Left ventricle myocardium inferior (tissue), 1 donor: ENCODE measurements at regions not wholly inside any gene's neighbourhood (a gene's known extent, or its start where the extent isn't known, plus 50 kb on each side); places are given as distances from the start of the nearest gene placed in this dataset.

Experiments
- DNase-seq: peaks from one replicate; pipeline ENCODE4 v3.0.0-alpha.2; 2020
- H3K27ac ChIP-seq: fragments of 200-600 bp; replicated peaks from 2 replicates; pipeline ENCODE4 v1.8.0; 2021
- H3K27me3 ChIP-seq: fragments of 200-600 bp; 2 replicates; pipeline ENCODE4 v1.8.0; 2021; ENCODE audit warnings: low read depth
- H3K36me3 ChIP-seq: fragments of 200-600 bp; 2 replicates; pipeline ENCODE4 v1.8.0; 2021
- H3K4me1 ChIP-seq: fragments of 200-600 bp; 2 replicates; pipeline ENCODE4 v1.8.0; 2021
- H3K4me3 ChIP-seq: fragments of 200-600 bp; 2 replicates; pipeline ENCODE4 v1.8.0; 2021; ENCODE audit warnings: mild to moderate bottlenecking, moderate library complexity
- H3K9me3 ChIP-seq: fragments of 200-600 bp; replicated peaks from 2 replicates; pipeline ENCODE4 v1.8.0; 2021
- CTCF ChIP-seq: fragments of 200-600 bp; IDR thresholded peaks from 2 replicates; pipeline ENCODE4 v1.8.0; 2021; ENCODE audit warnings: antibody characterized with exemption, mild to moderate bottlenecking, borderline replicate concordance
- intact Hi-C: fragments of 100-400 bp; cut with micrococcal nuclease; formaldehyde crosslinking; loops from one replicate; pipeline ENCODE4 v1.11.0; 2022
- donor health status: DM: no; HTN: yes; CAD: no; lungs with severe emphysema.

- Histone ChIP-seq H3K36me3 (no peaks in the 10 kb centered on the region), H3K27me3 (peaks cover 62% of the 10 kb centered on the region), H3K4me3 (no peak overlapping the region), H3K9me3 (peaks cover 19% of the 10 kb centered on the region), H3K4me1 (no peaks in the 10 kb centered on the region), H3K27ac (no peak overlapping the region)
- no peak for DNase-seq
- intact Hi-C loops, result no loop called here
- no peak for TF ChIP-seq CTCF
These were observed 356.3 kb upstream of the CAMK1G start for GRCh38 chr1:209227171-209227570.

GRCh38 chr1:209227941-209228340, 355.6 kb upstream of the CAMK1G start:
- intact Hi-C loops, result no loop called here
- H3K4me1 ChIP-seq, result no peaks in the 10 kb centered on the region
- H3K9me3 ChIP-seq, result peaks cover 19% of the 10 kb centered on the region
- no peak for DNase-seq
- H3K36me3 ChIP-seq, result no peaks in the 10 kb centered on the region
- peaks cover 69% of the 10 kb centered on the region for H3K27me3 ChIP-seq
- no peak overlapping the region for H3K4me3 ChIP-seq
- no peak overlapping the region for H3K27ac ChIP-seq
- TF ChIP-seq CTCF, result no peak

GRCh38 chr1:209229494-209230061, 353.9 kb upstream of the CAMK1G start:
- H3K4me3 ChIP-seq, result no peak overlapping the region
- DNase-seq, result no peak
- H3K9me3 ChIP-seq, result peaks cover 19% of the 10 kb centered on the region
- no peak for TF ChIP-seq CTCF
- H3K27me3 ChIP-seq, result peaks cover 64% of the 10 kb centered on the region
- no peaks in the 10 kb centered on the region for H3K36me3 ChIP-seq
- no peaks in the 10 kb centered on the region for H3K4me1 ChIP-seq
- intact Hi-C loops, result no loop called here
- H3K27ac ChIP-seq, result no peak overlapping the region

GRCh38 chr1:209230314-209230713, 353.2 kb upstream of the CAMK1G start:
- Histone ChIP-seq H3K4me1 (no peaks in the 10 kb centered on the region), H3K36me3 (no peaks in the 10 kb centered on the region), H3K27me3 (peaks cover 64% of the 10 kb centered on the region), H3K4me3 (no peak overlapping the region), H3K27ac (no peak overlapping the region), H3K9me3 (peaks cover 19% of the 10 kb centered on the region)
- no peak for TF ChIP-seq CTCF
- intact Hi-C loops, result no loop called here
- no peak for DNase-seq

GRCh38 chr1:209231476-209232156, 351.9 kb upstream of the CAMK1G start:
- H3K4me1 ChIP-seq, result no peaks in the 10 kb centered on the region
- H3K36me3 ChIP-seq, result no peaks in the 10 kb centered on the region
- H3K4me3 ChIP-seq, result no peak overlapping the region
- H3K9me3 ChIP-seq, result peaks cover 19% of the 10 kb centered on the region
- no peak for TF ChIP-seq CTCF
- peaks cover 55% of the 10 kb centered on the region for H3K27me3 ChIP-seq
- intact Hi-C loops, result no loop called here
- H3K27ac ChIP-seq, result no peak overlapping the region
- no peak for DNase-seq
